ENCODE measurements at regions not wholly inside any gene's neighbourhood (a gene's known extent, or its start where the extent isn't known, plus 50 kb on each side); places are given as distances from the start of the nearest gene placed in this dataset.

- TF ChIP-seq LCORL (IDR thresholded peaks at IDR 0.05) (no peak), LCORL (CRISPR knock-in tag; IDR thresholded peaks at IDR 0.05) (no peak)
Observed at GRCh38 chr15:31901501-31901900, 128.8 kb upstream of the CHRNA7 start (continued).

- H3K27ac ChIP-seq (ENCODE audit: extremely low read length, insufficient read depth, low read length), result no peak overlapping the region
- in situ Hi-C loops (cut with HindIII; ENCODE audit: extremely low pct_ligation_motif_present, low pct_unique_long_range_greater_than_20kb), result no loop called here
- 4% methylated on average over 4 of the region's 8 CpGs for WGBS (ENCODE audit: low lambda C conversion rate)
- H3K79me2 ChIP-seq (ENCODE audit: insufficient read depth, low read length), result no peaks in the 10 kb centered on the region
- no peaks in the 10 kb centered on the region for H4K20me1 ChIP-seq (ENCODE audit: insufficient read depth, low read length)
- TF ChIP-seq ZFP36L2 (CRISPR knock-in tag; IDR thresholded peaks at IDR 0.05) (no peak), HNRNPLL (IDR thresholded peaks at IDR 0.05; ENCODE audit: low read depth, low read length, poor library complexity, severe bottlenecking) (no peak), U2AF1 (optimal IDR thresholded peaks at IDR 0.05; ENCODE audit: low read depth, low read length) (no peak), ZSCAN20 (CRISPR knock-in tag; IDR thresholded peaks at IDR 0.05; ENCODE audit: borderline replicate concordance) (no peak), THAP11 (CRISPR knock-in tag; IDR thresholded peaks at IDR 0.05) (no peak), CBX5 (CRISPR knock-in tag; IDR thresholded peaks at IDR 0.05; ENCODE audit: borderline replicate concordance) (no peak), ZNF124 (CRISPR knock-in tag; IDR thresholded peaks at IDR 0.05) (no peak), MZF1 (CRISPR knock-in tag; IDR thresholded peaks at IDR 0.05; ENCODE audit: borderline replicate concordance) (no peak), SRSF9 (IDR thresholded peaks at IDR 0.05; ENCODE audit: borderline replicate concordance, insufficient read depth, low read depth, low read length, poor library complexity, severe bottlenecking) (no peak), ZNF570 (CRISPR knock-in tag; IDR thresholded peaks at IDR 0.05; ENCODE audit: borderline replicate concordance) (no peak), NFE2L2 (IDR thresholded peaks at IDR 0.05; ENCODE audit: low read length) (no peak), ZNF224 (CRISPR knock-in tag; IDR thresholded peaks at IDR 0.05) (no peak), ZSCAN29 (CRISPR knock-in tag; conservative IDR thresholded peaks at IDR 0.05) (no peak), ZFP82 (CRISPR knock-in tag; IDR thresholded peaks at IDR 0.05; ENCODE audit: borderline replicate concordance) (no peak), CBFB (CRISPR knock-in tag; IDR thresholded peaks at IDR 0.05) (no peak), TFDP2 (CRISPR knock-in tag; IDR thresholded peaks at IDR 0.05) (no peak), ELK4 (CRISPR knock-in tag; IDR thresholded peaks at IDR 0.05; ENCODE audit: borderline replicate concordance) (no peak)
- no peak overlapping the region for H3K4me2 ChIP-seq (ENCODE audit: low read depth, low read length)
- no peak overlapping the region for H2AFZ ChIP-seq (ENCODE audit: low read length)
- ATAC-seq (no peak), FAIRE-seq (no peak), DNase-seq (ENCODE audit: low spot score) (no peak)
- BruUV-seq (replicated peaks), result no TSS peak
- H3K4me3 ChIP-seq (replicated peaks in 1 of 3; ENCODE audit: insufficient read depth in 1 of 3, low read depth in 2 of 3, low read length in 3 of 3), result no peak overlapping the region
- intact Hi-C loops (cut with micrococcal nuclease; ENCODE audit: unreplicated experiment), result no loop called here
- ChIA-PET CTCF (ENCODE audit: low intra/inter-chr PET ratio, low total read pairs) (no interaction called here), POLR2A (no interaction called here)
- H3K27me3 ChIP-seq (ENCODE audit: control insufficient read depth in 1 of 2, insufficient read depth in 2 of 2, low read length in 2 of 2), result peaks cover 0 to 14% of the 10 kb centered on the region in 2 experiments; a peak in 2 of 5 replicates
- no peaks in the 10 kb centered on the region for H3K36me3 ChIP-seq (replicated peaks in 1 of 2; ENCODE audit: control insufficient read depth in 1 of 2, insufficient read depth in 2 of 2, low read length in 2 of 2)
- no peaks in the 10 kb centered on the region for H3K9me3 ChIP-seq (ENCODE audit: low read length)
- no peaks in the 10 kb centered on the region for H3K4me1 ChIP-seq (ENCODE audit: insufficient read depth, low read length)
- no peak overlapping the region for H3K9ac ChIP-seq (ENCODE audit: insufficient read depth, low read depth, low read length)
Observed at GRCh38 chr15:31905054-31905453, 125.3 kb upstream of the CHRNA7 start.

Measured in HepG2 (cell line).